ENCODE measurements at regions not wholly inside any gene's neighbourhood (a gene's known extent, or its start where the extent isn't known, plus 50 kb on each side); places are given as distances from the start of the nearest gene placed in this dataset.
A peak's percentile ranks its signal among the peaks of the same experiment; 100 is the strongest.
"Not testable (repeated sequence)": the region's sequence is repeated elsewhere in the genome, so short reads cannot be mapped to it uniquely, and the experiment has no call there.

DNA sequence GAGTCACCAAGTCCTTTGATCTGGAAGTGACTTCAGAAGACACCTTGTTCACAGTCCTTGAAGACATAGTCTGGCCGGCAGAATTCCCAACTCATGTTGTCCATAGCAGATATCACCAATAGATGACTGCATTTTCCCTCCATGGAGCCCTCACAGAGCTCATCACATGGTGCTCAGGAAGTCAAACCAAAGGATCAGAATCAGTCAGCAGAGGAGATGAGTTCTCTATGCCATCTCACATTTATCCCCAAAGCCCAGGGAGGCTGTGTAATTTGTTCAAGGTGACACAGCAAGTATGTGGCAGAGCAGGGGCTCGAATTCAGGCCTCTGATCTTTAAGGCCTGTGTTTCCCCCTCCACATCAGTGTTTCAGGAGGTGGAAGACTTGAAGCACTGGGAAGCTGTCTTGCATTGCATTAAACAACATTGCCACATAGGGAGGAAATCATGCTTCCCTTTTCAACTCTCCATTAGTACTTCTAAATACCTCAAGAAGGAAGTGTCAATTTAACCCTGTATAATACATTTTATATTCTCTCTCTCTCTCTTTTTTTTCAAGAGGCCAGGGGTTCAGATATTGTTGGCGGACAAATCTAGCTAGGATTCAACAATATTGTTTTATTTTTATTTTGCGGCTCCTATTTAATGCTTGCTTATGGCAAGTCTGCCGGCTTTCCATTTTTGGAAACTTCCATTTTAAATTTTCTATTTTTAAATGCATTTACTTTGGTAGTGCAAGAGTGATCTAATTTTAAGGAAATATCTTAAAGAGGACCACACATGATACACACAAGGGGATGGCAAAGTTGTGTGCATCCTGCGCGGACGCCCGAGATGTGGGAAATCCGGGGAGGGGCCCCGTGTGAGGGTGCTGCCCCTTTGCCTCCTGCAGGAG is 61.9 kb downstream of the NPIPB5 start:
- DNase-seq (ENCODE audit: low read depth in 2 of 2), result not testable (repeated sequence)

DNA sequence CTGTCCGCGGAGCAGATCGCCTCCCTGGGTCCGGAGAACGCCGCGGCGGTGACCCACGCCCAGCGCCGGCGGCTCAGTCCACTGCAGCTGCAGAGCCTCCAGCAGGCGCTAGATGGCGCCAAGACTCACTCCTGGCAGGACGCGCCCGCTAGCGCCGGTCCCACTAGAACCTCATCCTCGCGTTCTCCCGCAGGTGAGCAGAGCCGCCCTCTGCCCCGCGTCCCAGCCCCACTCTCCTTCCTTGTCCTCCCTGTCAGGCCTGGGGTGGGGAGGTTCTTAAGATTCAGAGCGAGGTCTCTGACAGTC is 62.5 kb downstream of the NPIPB5 start:
- not testable (repeated sequence) for DNase-seq (ENCODE audit: low read depth in 2 of 2)

DNA sequence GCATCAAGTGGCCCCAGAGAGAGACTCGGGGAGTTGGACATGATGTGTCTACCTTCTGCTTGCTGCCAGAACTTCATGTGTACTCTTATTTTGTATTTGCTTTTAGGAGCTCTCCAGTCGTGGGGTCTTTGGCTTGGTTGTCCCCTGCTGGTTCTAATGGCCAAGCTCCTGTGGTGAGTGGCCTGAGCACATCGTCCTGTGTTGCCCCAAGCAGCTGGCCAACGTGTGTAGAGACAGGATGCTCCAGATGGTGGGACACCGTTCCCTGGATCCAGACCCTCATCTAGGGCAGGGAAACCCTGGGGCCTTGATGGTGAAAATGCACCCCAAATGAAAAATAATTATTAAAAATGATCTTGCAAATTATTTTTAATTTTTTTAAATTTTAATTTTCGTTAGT is 65.8 kb downstream of the NPIPB5 start:
- DNase-seq (ENCODE audit: low read depth in 2 of 2), result not testable (repeated sequence)

DNA sequence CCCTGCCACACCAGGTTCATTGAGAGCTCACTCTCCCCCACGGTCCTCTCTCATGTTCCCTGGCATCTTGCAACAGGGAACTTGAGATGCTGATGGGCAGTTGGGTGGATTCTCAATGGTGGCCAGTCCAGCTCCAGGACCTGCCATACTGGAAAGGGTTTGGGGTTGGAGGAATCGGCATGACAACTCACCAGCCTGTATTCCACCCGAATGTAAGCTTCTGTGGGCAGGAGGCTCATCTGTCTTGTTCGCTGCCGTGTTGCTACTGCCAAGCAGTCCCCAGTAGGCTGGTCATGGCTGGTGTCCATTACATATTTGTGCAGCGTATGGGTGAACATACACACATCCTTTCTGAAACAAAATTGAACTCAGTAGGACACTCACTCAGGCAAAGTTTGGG is 72.5 kb downstream of the NPIPB5 start:
- not testable (repeated sequence) for DNase-seq (ENCODE audit: low read depth in 2 of 2)

DNA sequence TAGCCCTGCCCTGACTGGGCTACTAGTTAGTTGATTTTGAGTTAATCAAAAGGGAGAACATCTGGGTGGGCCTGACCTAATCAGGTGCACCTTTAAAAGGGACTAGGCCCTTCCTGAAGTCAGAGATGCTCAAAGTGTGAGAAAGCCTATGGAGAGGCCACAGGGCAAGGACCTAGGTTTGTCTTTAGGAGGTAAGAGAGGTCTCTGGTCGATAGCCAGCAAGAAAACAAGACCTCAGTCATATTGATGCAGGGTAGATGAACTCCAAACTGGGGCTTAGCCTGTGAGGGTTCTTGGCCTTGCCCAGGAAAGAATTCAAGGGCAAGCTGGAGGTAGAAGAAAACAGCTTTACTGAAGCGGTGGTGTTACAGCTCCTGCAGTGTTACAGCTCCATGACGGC is 73.8 kb downstream of the NPIPB5 start:
- not testable (repeated sequence) for DNase-seq (ENCODE audit: low read depth in 2 of 2)

DNA sequence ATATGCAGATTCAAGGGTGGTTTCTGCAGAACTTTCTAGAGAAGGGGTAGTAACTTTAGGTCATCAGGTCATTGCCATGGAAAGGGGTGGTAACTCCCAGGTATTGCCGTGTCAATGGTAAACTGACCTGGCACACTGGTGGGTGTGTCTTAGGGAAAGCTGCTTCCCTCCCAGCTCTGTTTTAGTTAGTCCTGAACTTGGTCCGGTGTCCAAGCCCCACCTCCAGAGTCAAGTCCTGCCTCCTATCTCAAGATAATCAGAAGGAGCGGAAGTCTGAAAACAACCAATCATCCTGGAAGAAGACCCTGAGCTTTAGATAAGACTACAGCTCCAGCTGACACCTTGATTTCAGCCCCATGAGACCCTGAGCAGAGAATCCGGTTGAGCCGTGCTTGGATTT is 74.2 kb downstream of the NPIPB5 start:
- DNase-seq (ENCODE audit: low read depth in 2 of 2), result not testable (repeated sequence)

DNA sequence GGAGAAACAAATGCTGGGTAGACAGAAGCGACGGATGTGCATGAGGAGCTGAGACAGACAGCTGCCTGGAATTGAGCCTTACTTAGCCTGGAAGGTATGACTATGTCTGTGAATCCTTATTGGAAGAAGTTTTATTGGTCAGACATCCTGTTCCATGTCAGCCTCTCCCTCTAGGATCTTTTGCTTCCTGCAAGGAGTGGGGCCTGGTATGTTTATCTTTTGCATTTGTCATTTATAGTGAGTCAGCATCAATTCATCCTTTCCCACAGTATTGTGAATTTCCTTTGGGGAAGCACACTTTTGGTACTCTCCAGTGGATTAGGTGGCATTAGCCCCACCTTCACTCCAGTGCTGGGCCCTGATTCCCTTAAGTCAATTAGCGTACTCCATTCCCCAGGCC is 74.7 kb downstream of the NPIPB5 start:
- DNase-seq (ENCODE audit: low read depth in 2 of 2), result peak in 1 of 2 donors; percentile 74

DNA sequence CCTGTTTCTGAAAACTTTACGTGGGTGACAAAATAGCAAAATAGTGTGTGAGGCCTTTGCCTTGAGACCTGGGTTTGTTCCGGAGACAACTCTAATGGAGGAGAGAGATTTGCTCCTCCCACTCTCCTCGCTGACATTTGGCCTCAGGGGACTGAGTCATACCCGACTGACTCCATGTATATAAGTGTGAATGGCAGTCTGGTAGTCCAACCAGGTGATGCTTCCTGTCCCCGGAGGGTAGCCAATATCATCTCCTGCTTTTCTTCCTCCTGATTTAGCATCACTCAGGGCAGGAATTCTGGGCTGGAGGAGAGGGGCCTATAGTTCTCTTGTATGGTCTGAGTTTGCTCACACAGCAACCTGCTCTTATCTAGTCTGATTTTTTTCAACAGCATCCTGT is 76.0 kb downstream of the NPIPB5 start:
- DNase-seq (ENCODE audit: low read depth in 2 of 2), result not testable (repeated sequence)

DNA sequence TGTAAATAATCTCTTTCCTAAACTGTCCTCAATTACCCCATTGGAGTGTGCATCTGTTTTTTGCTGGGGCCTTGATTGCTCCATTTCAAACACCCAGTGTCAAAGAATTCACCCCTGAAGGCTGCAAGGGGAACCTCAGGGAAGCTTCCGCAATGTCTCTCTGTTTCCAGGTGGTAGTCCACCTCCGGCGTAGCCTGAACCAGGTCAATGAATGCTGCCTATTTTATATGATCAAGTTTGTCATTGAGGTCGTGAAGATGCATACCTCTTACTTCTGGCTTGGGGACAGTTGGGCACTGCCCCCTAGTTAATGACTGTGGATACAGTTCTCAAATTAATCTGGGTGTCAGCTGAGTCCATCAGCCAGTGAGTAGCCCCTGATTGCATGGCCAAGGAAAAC is 79.1 kb downstream of the NPIPB5 start:
- DNase-seq (ENCODE audit: low read depth in 2 of 2), result not testable (repeated sequence)

DNA sequence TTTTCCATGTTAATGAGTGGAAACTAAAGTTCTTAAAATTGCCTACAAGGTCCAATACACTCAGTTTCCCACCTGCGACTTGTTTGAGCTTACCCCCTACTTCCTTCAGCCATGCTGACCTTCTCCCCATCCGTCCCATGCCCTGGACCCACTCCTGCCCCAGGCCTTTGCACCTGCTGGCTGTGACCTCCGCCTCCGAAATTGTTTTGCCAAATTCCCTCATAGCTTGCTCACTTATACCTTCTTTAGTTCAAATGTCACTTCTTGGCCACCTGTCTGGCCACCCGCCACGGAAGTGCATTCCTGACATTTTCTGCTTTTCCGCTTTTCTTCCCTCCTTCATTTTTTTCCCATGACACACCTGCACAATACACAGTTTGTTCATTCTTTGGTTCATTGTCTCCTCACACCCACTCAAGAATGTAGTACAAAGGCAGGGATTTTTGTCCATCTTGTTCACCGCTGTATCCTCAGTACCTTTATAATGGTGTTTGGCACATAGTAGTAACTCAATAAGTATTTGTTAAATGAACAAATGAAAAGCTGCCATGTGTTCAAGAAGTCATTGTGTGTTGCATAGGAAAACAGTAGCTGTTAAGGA is 85.9 kb downstream of the NPIPB5 start:
- DNase-seq (ENCODE audit: low read depth in 2 of 2), result not testable (repeated sequence)

DNA sequence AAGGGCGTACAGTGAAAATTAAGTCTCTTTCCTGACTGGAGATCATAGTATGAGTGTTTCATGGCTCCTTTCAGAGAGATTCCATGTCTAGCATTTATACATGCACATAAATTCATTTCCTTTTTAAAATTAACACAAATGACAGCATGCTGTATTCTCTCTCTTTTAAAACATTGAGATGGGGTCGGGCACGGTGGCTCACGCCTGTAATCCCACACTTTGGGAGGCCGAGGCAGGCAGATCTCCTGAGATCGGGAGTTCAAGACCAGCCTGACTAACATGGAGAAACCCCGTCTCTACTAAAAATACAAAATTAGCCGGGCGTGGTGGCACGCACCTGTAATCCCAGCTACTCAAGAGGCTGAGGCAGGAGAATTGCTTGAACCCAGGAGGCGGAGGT is 93.1 kb downstream of the NPIPB5 start:
- not testable (repeated sequence) for DNase-seq (ENCODE audit: low read depth in 2 of 2)

DNA sequence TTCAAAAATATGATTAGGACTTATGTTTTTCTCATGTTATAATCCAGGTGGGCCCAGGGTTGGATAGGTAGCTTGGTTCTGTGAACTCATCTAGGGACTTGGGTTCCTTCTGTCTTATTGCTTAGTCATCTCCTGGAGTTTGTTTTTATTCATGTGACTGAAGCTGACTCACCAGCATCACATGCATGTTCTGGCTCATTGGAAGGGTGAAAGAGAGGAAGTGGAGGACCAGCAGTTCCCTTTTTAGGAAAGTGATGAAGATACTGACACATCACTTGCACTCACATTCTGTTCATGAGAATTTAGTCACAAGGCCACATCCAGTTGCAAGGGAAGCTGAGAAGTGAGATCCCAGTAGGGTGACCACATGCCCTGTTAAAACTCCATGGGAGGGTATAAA is 95.9 kb downstream of the NPIPB5 start:
- not testable (repeated sequence) for DNase-seq (ENCODE audit: low read depth in 2 of 2)

DNA sequence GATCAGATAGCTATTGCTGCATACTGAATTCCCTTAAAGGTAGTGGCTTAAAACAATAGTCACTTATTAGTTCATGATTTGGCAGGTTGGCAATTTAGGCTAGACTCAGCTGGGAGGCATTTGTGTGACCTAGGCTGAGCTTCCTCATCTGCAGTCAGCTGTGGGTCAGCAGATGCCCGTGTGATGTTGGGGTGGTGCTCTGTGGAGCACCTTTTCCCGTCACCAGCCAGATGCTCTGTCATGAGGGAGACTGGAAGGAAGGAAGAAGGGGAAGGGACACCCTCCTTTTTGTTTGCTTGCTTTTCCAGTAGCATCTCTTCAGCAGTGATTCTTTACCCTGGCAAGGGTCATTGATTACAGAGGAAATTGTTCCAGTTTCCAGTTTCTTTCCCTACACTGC is 99.1 kb downstream of the NPIPB5 start:
- not testable (repeated sequence) for DNase-seq (ENCODE audit: low read depth in 2 of 2)

DNA sequence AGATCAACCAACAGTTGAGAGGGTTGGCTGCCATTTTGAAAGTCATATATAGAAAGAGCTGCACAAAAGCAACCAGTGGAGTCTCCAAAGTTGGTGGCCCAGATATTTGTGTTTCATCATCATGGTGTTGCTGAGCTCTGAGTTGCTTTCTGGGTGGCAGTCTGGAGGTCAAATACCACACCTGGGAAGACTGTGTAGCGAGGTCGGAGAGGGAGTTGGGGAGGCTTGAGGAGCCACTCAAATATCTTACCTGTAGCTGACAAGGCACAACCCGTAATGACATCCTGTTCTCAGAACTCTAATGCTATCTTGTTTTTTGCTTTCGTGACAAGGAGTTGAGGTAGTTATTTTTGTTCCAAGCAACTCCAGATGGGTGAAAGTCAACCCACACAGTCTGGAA is 100.4 kb downstream of the NPIPB5 start:
- DNase-seq (ENCODE audit: low read depth in 2 of 2), result not testable (repeated sequence)

DNA sequence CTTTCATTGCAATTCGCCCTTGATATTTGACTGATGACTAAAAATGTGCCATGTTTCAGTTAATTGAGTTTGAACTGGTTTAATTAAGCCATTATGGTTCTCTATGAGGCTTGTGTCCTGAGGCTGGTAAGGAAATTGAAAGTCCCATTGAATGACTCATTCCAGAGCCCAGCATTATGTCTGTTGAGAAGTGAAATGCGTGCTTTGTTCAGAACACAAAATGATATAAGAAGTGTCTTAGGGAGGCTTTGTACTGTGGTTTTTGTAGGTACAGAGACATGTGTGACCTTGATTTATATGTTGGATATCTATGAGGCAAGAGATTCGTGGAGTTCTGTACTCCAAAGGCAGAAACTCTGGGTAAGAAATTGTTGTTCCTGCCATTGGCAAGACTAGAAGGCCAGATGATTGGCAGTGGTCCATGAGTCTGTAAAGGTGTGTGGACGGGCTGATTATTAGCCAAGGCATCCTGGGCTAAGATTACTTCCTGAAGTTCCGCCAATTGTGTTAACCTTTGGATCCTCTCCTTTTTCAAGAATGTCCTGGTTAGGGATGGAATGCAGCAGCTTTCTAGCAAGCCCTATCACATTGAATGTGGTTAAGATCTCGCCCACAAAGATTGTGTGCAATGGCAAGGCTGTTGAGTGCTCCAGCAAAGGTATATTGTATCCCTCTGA is 103.7 kb downstream of the NPIPB5 start:
- no peak for DNase-seq (ENCODE audit: low read depth in 2 of 2)

DNA sequence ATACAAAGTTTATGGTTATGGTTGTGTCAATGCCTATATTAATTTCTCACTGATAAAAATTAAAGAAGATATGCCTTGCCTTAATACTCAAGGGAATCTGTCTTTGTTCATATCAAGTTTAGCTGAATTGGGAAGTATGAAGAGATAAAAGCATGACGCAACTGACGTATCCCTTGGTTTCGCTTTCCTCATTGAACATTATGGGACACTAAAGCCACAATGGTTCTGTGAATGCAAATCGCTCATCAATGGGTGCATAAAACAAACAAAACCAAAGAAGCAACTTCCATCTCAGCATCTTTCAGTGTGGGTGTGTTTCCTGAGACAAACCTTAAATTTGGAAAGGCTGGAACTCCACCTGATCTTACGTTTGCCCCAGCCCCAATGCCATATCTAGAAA is 108.2 kb downstream of the NPIPB5 start:
- DNase-seq (ENCODE audit: low read depth in 2 of 2), result no peak

DNA sequence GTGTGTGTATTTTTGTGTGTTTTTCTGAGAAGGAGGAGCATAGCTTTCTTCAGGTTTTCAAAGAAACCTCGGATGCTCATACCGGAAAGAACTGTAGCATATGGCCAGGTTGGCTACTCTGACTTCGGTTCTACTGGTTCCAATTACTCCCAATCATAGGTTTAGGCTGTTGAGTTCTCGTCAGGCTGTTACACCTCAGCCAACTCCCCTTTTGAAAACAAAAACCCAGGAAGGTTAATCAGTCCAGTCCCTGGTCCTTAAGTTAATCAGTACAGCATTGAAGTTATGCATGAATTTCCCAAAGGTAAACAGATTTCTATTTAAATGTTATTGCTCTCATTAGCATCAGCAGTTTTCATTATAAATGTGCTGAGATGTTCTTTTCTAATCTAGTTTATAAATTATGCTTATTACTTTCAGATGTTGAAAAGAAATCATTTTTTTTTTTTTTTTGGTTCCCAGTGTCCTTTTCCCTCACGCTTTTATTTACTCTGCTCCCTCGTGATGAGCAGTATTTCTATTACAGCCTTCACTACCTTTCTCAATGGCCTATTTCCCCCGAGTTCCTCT is 111.0 kb downstream of the NPIPB5 start:
- no peak for DNase-seq (ENCODE audit: low read depth in 2 of 2)

DNA sequence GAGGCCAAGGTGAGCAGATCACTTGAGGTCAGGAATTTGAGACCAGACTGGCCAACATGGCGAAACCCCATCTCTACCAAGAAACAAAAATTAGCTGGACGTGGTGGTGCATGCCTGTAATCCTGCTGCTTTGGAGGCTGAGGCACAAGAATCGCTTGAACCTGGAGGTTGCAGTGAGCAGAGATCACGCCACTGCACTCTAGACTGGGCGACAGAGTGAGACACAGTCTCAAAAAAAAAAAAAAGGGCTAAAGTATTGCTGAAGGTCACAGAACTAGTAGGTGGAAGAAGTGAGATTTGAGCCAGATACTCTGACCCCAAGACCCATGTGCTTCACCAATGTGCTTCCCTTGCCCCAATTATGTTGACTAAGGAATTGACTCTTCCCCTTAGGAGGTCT is 112.0 kb downstream of the NPIPB5 start:
- no peak for DNase-seq (ENCODE audit: low read depth in 2 of 2)

DNA sequence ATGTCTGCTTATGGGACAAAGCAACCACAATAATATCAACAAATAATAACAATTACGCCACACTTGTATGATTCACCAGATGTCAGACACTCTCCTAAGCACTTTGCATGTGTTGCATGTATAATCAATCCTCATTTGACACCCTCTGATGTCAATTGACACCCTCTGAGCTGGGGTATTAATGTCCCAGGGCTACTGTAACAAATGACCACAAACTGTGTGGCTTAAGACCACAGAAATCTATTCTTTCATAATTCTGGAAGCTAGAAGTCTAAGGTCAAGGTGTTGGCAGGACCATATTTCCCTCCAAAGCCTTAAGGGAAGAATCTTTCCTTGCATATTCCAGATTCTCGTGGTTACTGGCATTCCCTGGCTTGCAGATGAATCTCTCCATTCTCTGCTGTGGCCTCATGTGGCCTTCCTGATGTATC is 112.7 kb downstream of the NPIPB5 start:
- DNase-seq (ENCODE audit: low read depth in 2 of 2), result no peak

DNA sequence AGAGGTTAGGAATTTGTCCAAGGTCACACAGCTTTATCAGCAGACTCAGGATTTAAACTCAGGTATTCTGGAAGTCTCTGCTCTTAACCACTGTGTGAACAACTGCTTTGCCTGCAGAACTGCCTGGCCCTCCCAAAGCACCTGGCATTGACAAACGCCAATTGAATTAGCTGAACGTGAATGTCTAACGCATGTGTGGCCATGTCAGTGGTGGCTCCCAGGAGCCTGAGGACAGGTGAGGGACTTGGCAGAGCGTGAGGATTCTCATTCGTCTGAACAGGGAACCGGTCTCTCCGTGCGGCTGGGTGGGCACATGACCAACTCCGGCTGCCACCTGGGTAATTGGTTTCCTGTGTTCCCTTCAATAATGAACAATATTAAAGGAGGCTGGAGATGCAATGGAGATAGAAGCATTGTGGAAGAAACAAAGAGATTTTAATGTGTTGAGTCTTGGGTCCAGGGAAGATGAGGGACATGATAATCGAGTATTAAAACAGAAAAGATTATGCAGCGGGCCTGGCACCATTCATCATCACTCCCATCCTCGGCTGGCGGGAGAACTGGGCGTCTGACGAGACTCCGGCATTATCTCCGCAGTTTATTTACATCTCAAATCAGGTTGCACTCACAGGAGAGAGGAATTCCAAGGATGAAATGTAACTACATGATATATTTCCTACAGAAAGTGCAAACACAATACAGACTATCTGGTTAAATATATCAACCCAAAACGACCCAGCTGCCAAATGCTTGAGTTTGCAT is 113.5 kb downstream of the NPIPB5 start:
- DNase-seq (ENCODE audit: low read depth in 2 of 2), result no peak

DNA sequence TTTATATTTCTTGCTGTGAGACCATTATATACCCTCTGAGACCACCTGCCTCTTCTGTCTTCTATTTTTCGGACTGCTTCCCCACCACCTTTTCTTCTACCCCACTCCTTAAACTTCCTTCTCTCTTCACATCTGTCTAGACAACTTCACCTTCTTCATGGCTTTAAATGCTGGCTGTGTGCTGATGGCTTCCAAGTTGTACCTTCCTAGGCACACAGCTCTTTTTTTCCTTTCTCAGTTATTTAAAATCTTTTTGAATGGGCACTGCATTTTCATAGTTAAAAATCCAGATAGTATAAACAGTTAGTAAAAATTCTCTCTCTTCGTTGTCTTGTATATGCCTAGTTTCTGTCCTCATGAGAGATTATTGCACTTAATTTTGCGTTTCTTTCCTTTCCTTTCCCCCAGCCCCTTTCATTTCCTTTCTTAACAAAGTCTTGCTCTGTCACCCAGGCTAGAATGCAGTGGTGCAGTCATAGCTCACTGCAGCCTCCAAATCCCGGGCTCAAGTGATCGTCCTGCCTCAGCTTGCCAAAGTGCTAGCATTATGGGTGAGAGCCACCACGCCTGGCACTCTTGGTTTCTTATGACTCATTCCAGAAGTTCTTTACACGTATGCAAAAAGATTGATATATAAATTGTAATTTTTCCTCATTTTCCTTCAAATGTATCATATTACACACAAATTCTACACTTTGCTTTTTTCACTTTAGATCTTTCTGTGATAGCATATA is 114.3 kb downstream of the NPIPB5 start:
- no peak for DNase-seq (ENCODE audit: low read depth in 2 of 2)
